ENCODE measurements at regions not wholly inside any gene's neighbourhood (a gene's known extent, or its start where the extent isn't known, plus 50 kb on each side); places are given as distances from the start of the nearest gene placed in this dataset.
"Not testable (repeated sequence)": the region's sequence is repeated elsewhere in the genome, so short reads cannot be mapped to it uniquely, and the experiment has no call there.

DNA sequence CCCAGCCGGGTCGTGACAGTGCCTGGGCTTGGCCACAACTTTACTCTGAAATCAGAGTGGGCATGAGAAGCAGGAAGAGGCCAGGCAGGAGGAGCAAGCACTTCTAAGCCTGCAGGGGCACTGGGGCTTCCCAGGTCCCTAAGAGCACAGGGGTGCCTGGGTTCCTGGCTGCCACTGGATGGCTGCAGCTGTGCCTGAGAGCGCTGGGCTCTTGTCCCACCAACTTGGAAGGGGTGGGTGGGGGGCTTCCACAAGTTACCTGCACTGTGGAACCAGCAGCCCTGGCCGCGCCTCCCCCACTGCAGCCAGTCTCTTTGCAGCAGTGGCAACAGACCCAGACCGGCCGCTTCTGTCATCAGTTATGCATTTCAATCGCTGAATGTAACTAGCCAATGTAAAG lies 434.7 kb upstream of the GRM3 start:
- no peak for DNase-seq (ENCODE audit: extremely low read depth, low read depth)

DNA sequence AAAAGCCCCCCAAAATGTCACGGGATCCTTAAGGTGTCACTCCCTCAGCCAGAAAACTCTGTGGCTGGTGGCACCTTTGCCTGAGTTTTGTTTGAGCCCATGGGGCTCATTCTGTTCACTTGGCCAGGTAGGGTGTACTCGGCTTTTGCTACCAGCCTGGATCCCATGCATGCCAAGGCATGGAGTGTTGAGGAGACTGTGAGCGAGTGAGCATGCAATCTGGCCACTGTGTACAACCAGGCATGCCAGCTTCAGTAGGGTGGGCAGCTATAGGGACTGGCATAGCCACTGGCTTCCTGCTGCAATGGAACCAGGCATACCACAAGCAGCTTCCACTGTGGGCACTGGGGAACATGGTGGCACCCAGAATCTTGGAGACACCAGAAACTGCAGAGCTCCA lies 436.0 kb upstream of the GRM3 start:
- no peak for DNase-seq (ENCODE audit: extremely low read depth, low read depth)

DNA sequence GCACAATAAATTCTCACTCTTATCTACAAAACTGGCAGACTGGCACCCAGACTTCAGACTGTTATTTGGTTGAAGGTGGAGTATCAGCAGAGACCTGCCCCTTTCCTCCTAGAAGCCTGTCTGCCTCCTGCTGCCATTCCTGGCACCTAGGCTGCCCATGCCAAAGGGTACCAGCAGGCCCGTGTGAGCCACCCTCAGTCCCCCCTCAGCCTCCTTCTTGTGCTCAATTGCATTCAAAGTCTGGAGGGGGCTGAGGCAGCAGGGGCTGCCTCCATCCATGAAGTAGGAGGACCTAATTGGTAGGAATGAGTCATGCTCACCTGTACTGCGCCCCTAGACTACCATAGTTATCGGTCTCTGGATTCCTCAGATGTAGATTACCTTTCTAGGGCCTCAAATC lies 440.9 kb upstream of the GRM3 start:
- DNase-seq (ENCODE audit: extremely low read depth, low read depth), result no peak

DNA sequence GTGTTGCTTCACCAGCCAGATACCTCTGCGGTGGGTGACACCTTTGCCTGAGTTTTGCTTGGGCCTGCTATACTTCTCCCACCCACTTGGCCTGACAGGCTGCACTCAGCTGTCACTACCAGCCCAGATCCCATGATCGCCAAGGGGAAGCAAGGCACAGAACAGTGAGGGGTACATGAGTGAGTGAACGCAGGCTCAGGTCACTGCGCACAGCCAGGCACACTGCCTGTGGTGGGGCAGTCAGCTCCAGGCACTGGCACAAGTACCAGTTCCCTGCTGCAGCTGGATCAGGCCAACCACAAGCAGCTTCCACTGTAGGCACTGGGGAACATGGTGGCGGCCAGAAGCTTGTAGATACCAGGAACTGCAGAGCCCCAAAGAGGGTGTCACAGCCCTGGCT lies 441.9 kb upstream of the GRM3 start:
- no peak for DNase-seq (ENCODE audit: extremely low read depth, low read depth)

DNA sequence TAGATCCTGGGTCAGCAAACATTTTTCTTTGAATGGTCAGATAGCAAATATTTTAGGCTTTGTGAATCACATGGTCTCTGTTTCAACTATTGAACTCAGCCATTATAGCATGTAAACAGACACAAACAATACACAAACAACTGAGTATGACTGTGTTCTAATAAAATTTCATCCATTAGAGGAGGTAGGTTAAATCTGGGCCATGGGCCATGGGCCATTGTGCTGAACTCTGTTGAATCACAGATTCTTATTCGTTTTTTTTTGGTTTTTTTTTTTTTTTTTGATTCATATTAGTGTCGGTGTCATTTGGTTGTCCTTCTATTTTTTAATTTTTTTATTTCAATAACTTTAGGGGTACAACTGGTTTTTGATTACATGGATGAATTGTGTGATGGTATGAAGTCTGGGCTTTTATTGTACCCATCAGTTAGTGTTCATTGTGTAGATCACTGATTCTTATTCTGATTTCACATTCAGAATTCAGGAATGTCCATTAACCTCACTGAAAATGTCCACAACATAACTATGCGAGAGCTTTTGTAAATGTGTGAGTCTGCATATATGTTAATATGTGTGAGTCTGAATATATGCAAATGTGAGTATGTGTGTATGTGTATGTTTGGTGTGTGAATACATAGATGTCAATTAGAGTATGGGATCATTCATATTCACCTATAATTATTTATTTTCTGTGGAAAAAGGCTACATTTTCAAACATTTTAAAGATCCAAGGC lies 443.7 kb upstream of the GRM3 start:
- DNase-seq (ENCODE audit: extremely low read depth, low read depth), result no peak

DNA sequence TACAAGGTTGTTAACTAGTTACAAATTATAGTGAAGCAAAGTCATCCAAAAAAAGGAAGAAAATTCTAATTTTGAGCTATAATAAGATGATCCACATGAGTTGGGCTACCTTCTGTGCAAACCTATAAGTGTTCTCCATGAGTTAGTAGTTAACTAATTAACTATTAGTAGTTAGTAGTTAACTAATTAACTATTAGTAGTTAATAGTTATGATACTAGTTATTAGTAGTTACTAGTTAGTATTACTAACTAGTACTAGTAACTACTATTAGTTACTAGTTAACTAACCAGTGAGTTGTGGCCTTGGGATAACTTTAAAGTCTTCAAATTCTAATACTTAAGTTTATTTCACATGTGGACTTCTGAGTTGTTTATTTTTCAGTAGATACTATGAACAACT lies 453.4 kb upstream of the GRM3 start:
- DNase-seq (ENCODE audit: extremely low read depth, low read depth), result no peak

DNA sequence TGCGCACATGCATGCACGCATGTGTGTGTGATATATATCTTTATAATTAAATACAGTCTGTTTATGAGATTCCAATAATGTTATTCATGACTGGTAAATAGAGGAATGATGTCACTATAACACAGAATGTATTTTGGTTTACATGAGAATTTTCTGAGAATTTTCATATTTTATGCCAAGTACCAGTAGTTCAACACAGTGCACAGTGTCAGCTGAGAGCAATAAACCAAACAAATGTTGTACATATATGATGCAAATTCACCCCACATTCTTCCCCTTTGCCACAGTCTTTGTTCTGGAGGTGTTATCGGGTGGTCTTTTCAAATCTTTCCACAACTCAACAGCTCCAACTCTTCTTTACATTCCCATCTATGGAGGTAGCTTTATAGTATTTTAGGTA lies 462.2 kb upstream of the GRM3 start:
- no peak for DNase-seq (ENCODE audit: extremely low read depth, low read depth)

DNA sequence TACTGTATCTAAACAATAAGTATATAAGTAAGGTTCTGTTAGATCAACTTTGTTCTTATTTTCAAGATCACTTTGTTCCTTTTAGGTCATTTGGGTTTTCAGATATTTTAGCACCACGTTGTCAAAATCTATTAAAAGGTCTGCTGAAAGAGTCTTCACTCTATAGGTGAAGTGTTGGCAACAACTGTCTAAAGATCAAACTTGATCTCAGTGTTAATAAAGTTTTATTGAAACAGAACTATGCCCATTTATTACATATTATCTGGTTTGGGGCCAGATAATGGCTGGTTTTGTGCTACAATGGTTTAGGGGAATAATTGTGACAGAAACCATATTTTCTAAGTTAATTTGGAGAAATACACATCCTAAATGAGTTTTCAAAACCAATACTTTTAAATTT lies 478.9 kb upstream of the GRM3 start:
- DNase-seq (ENCODE audit: extremely low read depth, low read depth), result no peak

DNA sequence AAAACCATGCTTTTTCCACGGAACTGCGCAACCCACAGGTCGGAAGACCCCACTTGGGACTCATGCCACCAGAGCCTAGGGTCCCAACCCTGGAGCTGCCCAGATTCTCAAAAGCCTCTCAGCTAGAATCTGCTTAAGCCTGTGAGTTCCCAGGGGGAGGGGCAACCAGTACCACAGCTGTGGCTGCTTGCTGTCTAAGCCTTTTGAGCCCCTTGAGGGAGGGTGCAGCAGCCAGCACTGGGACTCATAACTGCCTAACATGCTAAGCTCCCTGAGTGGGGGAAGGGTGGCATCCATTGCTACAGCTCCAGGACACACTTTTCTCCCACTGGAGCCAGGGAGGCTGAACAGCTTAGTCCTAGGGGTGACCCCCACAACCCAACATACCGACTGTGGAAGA lies 485.6 kb upstream of the GRM3 start:
- DNase-seq (ENCODE audit: extremely low read depth, low read depth), result no peak

DNA sequence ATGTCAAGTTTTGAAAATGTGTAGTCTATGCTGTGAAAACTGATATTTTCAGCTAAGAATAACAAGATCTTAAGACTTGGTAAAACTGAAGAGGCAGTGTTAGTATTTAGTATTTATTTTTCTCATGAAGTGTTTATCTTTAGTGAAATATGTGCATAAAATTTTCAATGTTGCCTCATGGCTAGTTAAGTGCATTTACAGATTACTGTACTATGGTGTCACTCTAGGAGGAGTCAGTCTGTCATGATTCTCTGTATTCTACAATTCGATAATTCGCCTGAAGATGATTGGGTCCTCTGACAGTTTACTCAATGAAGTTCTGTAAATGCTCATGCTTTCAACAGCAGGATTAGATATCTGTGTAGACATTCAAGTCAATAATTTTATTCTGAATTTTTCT lies 488.1 kb upstream of the GRM3 start:
- no peak for DNase-seq (ENCODE audit: extremely low read depth, low read depth)

DNA sequence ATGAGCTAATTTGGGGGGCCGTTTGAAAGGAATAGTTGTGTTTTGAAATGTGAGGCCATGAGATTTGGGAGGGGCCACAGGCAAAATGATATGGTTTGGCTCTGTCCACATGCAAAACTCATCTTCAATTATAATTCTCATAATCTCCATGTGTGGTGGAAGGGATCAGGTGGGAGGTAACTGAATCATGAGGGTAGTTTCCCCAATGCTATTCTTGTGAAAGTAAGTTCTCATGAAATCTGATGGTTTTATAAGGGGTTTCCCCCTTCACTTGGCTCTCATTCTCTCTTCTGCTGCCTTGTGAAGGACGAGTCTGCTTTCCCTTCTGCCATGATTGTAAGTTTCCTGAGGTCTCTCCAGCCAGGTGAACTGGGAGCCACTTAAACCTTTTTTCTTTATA lies 490.8 kb upstream of the GRM3 start:
- no peak for DNase-seq (ENCODE audit: extremely low read depth, low read depth)

DNA sequence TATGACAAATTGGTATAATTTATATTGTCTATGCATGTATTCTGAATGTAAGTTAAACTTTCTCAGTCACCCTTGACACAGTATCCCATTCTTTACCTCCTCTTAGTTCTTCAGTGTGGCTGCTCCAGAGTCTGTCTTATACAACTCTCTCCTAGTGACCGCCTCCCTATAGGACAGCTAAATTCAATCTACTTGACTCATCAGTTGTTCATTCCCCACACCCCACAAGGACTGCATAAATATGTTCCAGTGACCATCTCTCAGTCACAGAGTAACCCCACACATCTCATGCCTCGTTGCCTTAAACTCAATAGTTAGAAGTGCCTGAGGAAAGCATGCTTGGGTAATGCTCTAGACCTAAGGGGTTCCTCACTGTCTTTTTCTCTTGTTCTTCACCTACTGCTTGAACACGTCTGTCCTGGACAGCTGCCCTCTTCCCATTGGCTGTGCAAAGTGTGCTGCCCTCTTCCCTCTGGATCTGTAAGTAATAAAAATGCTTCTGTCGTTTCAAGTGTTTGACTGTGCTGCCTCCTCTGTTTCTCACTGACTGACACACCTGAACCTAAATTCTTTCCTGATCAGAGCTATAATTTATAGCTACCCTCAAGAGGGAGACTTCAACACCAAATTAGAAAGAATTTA lies 494.6 kb upstream of the GRM3 start:
- no peak for DNase-seq (ENCODE audit: extremely low read depth, low read depth)

DNA sequence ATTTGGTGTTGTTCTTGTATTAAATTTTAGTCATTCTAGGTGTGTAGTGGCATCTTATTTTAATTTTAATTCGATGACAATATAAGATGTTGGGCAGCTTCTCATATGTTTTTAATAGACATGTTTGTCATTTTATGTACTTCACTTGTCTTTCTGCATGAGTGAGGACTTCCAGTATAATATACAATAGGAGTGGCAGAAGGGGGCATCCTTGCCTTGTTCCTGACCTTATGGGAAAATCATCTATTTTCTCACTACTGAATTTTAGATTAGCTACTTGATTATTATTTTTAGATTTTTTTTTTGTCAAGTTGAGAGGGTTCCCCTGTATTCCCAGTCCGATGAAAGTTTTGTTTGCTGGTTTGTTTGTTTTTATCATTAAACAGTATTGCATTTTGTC lies 495.2 kb upstream of the GRM3 start:
- no peak for DNase-seq (ENCODE audit: extremely low read depth, low read depth)

DNA sequence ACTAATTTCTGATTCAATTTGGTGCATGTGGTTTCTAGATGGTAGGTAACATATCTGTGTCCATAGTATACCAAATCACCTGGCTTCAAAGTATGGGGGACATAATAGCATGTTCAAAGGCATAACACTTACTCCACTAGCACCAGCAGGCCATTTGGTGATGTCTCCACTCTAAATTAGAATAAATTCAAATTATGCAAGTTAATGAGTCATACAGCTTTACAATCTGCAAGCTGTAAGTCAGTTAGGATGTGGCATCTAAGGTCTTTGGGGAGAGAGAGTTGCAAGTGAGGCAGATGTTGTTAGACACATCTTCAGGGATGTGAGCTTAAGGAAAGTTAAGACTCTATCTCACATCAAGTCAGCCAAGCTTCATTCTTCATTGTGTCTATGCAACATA lies 506.4 kb upstream of the GRM3 start:
- DNase-seq (ENCODE audit: extremely low read depth, low read depth), result no peak

DNA sequence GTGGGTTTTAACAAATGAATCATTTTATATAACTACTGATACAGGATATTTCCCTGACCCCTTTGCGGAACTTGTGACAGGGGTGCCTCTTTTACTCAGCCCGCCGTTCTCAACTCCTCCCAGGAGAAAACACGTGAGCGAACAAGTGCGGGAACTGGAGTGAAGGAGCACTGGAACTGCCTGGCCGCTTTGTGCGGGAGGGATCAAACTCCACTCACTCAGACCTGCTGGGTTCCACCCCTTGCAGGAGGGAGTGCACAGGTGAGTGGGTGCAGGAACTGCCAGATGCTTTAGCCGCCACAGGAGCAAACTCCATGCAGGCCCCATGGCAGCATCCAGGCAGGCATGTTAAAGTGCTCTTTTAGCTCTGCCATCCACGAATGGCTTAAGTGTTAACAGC lies 513.4 kb upstream of the GRM3 start:
- no peak for DNase-seq (ENCODE audit: extremely low read depth, low read depth)

DNA sequence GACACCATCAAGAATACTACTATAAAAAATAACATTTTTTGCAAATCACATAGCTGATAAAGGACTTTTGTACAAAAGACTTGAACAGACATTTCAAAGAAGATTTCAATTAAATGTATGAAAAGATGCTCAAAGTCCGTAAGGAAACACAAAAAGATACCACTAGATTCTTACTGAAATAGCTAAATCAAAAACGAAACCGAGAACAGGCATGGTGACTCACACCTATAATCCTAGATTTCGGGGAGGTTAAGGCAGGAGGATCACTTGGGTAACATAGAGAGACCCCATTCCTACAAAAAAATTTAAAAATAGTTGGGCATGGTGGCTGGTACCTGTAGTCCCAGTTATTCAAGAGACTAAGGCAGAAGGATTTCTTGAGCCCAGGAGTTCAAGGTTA lies 520.2 kb upstream of the GRM3 start:
- no peak for DNase-seq (ENCODE audit: extremely low read depth, low read depth)

DNA sequence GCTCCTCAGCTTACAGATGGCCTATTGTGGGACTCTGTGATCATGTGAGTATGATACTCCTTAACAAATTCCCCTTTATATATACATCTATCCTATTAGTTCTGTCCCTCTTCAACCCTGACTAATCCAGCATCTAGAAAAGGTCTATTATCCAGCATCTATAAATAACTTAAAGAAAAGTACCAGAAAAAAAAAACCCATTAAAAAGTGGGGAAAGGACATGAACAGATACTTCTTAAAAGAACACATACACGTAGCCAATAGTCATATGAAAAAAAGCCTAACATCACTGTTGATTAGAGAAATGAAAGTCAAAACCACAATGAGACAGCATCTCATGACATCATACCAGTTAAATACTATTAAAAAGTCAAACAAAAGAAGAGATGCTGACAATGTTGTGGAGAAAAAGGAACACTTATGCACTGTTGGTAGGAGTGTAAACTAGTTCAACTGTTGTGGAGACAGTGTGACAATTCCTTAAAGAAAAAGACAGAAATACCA lies 549.5 kb upstream of the GRM3 start:
- no peak for DNase-seq (ENCODE audit: extremely low read depth, low read depth)

DNA sequence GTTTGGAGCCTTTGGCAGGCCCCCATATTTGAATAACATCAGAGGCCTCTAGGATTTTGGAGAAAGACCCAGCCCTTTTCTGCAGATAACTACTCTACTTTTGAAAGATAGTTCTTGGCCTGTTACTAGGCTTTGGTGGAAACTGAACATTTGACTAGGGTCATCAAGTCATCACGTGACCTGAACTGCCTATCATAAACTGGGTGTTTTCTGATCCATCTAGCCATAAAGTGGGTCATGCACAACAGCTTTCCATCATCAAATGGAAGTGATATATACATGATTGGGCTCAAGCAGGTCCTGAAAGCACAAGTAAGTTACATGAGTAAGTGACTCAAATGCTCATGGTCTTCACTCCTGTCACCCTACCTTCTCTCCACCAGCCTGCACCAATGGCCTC lies 552.3 kb upstream of the GRM3 start:
- no peak for DNase-seq (ENCODE audit: extremely low read depth, low read depth)

DNA sequence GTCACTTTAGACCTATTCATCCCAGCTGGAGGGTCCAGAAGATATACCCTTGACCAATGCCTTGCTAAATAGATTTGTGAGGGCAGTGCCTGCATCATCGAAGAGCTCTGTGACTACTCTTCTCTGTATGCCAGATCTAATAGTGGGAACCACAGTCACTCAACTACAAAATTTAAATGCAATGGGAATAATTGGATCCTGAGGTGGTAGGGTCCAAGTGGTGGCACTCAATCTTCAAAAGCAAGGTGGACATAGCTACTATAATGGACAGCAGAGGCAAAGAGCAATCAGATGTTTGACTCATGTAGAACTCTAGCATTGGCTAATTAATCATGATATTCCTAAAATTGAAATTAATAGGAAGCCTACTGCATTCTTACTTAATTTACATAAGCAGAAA lies 554.3 kb upstream of the GRM3 start:
- DNase-seq (ENCODE audit: extremely low read depth, low read depth), result no peak

DNA sequence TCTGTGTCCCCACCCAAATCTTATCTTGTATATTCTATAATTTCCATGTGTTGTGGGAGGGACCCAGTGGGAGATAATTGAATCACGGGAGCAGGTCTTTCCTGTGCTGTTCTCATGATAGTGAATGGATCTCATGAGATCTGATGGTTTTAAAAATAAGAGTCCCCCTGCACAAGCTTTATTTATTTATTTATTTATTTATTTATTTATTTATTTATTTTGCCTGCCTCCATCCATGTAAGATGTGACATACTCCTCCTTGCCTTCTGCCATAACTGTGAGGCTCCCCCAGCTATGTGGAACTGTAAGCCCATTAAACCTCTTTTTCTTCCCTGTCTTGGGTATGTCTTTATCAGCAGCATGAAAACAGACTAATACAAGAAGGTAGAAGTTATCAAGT lies 579.1 kb upstream of the GRM3 start:
- not testable (repeated sequence) for DNase-seq (ENCODE audit: extremely low read depth, low read depth)

DNA sequence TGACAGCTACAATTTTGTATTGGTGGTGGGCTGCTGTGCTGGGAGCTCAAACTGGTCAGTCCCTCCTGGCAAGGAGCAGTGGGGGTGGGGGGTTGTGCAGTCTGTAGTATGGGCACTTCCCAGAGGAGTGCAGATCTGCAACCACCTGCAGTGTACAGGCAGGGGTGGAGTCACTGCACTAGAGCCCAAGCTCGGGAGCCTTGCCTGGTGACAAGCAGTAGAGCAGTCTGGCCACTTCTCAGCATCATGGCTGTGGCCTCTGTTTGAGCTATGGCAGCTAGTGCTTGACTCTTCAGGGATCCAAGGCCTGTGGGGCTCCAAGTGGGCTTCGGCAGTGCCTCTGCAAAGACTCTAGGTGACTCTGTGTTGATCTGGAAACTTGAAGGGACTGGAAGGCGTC lies 585.1 kb upstream of the GRM3 start:
- no peak for DNase-seq (ENCODE audit: extremely low read depth, low read depth)

DNA sequence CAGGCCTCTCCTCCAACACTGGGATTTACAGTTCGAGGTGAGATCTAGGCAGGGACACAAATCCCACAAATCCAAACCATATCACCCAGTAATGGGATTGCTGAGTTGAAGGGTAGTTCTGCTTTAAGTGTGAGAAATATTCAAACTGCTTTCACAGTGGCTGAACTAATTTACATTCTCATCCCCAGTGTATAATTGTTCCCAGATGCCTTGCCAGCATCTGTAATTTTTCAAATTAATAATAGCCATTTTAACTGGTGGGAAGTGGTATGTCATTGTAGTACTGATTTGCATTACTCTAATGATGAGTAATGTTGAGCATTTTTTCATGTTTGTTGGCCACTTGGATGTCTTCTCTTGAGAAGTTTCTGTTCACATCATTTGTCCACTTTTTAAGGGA lies 592.8 kb upstream of the GRM3 start:
- no peak for DNase-seq (ENCODE audit: extremely low read depth, low read depth)

DNA sequence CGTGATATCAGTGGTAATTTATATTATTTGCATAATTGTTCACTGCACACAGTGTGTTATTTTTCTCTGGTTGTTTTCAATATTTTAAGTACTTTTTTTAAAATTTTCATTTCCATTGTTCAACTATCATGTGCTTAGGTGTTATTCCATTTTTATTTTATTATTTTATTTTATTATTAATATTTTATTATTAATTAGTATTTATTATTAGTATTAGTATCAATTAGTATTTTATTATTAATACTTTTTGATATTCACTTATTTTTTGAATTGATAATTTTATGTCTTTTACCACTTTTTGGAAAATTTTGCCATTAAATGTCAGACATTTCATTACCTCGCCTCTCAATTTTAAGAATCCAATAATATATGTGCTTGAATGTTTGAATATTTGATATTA lies 593.8 kb upstream of the GRM3 start:
- DNase-seq (ENCODE audit: extremely low read depth, low read depth), result no peak

All from NCI-H460 (cell line).